Urinary bladder (tissue), 3 donors: ENCODE measurements at regions not wholly inside any gene's neighbourhood (a gene's known extent, or its start where the extent isn't known, plus 50 kb on each side); places are given as distances from the start of the nearest gene placed in this dataset.

ENCODE experiments used
- DNase-seq: peaks from one replicate; pipeline ENCODE4 v3.0.0-alpha.2; 2015; ENCODE audit errors: extremely low spot score
- H3K27ac ChIP-seq: one replicate; pipeline ENCODE4 v1.5.1; 2013; ENCODE audit warnings: low read depth, mild to moderate bottlenecking, moderate library complexity
- H3K36me3 ChIP-seq: one replicate; pipeline ENCODE4 v1.6.1; 2013; ENCODE audit warnings: mild to moderate bottlenecking, moderate library complexity; ENCODE audit not compliant: insufficient read depth
- H3K4me1 ChIP-seq: one replicate; pipeline ENCODE4 v1.6.1; 2013; ENCODE audit warnings: mild to moderate bottlenecking, moderate library complexity; ENCODE audit not compliant: insufficient read depth
- H3K4me3 ChIP-seq: one replicate; pipeline ENCODE4 v1.5.1; 2013; ENCODE audit warnings: low read depth, low read length
- WGBS: extraction: QIAGEN DNeasy Blood & Tissue Kit; methylation state at CpG from one replicate; pipeline ENCODE4 v1.1.7; 2013; 5-methylcytosine and 5-hydroxymethylcytosine counted together
- donor health status: healthy with polysubstance abuse.
- donor health status: healthy.

- DNase-seq = no peak
- no peak overlapping the region for H3K27ac ChIP-seq
- no peaks in the 10 kb centered on the region for H3K4me1 ChIP-seq
- 26% methylated on average over 6 of the region's 6 CpGs for WGBS
- no peak overlapping the region for H3K4me3 ChIP-seq
- no peaks in the 10 kb centered on the region for H3K36me3 ChIP-seq
Measured at GRCh38 chr10:105840288-105840770, 1199.2 kb downstream of the SORCS3 start.

GRCh38 chr10:105838392-105838791, 1197.3 kb downstream of the SORCS3 start:
- WGBS = 43% methylated on average over 2 of the region's 2 CpGs
- H3K4me3 ChIP-seq = no peak overlapping the region
- DNase-seq = no peak
- no peak overlapping the region for H3K27ac ChIP-seq
- no peaks in the 10 kb centered on the region for H3K4me1 ChIP-seq
- no peaks in the 10 kb centered on the region for H3K36me3 ChIP-seq

GRCh38 chr10:105837951-105838350, 1196.9 kb downstream of the SORCS3 start:
- Histone ChIP-seq H3K4me3 (peak overlapping the region; percentile 22), H3K4me1 (no peaks in the 10 kb centered on the region), H3K36me3 (no peaks in the 10 kb centered on the region), H3K27ac (no peak overlapping the region)
- DNase-seq = no peak
- WGBS = 28% methylated on average over 2 of the region's 2 CpGs

GRCh38 chr10:105834261-105835059, 1193.4 kb downstream of the SORCS3 start:
- 75% methylated on average over 4 of the region's 4 CpGs for WGBS
- H3K36me3 ChIP-seq = no peaks in the 10 kb centered on the region
- DNase-seq = no peak
- H3K4me3 ChIP-seq = no peak overlapping the region
- no peak overlapping the region for H3K27ac ChIP-seq
- H3K4me1 ChIP-seq = no peaks in the 10 kb centered on the region

- H3K27ac ChIP-seq = no peak overlapping the region
- no peaks in the 10 kb centered on the region for H3K36me3 ChIP-seq
- WGBS = 58% methylated on average over 1 of the region's 1 CpG
- no peak for DNase-seq
- H3K4me1 ChIP-seq = no peaks in the 10 kb centered on the region
- H3K4me3 ChIP-seq = no peak overlapping the region
Measured at GRCh38 chr10:105827133-105827532, 1186.0 kb downstream of the SORCS3 start.

GRCh38 chr10:105807935-105808587, 1167.0 kb downstream of the SORCS3 start:
- no peak overlapping the region for H3K27ac ChIP-seq
- WGBS = 76% methylated on average over 8 of the region's 8 CpGs
- DNase-seq = no peak
- peaks cover 2% of the 10 kb centered on the region for H3K36me3 ChIP-seq
- no peaks in the 10 kb centered on the region for H3K4me1 ChIP-seq
- H3K4me3 ChIP-seq = no peak overlapping the region

GRCh38 chr10:105803206-105803605, 1162.1 kb downstream of the SORCS3 start:
- H3K4me1 ChIP-seq = no peaks in the 10 kb centered on the region
- no peaks in the 10 kb centered on the region for H3K36me3 ChIP-seq
- WGBS = 62% methylated on average over 2 of the region's 2 CpGs
- H3K27ac ChIP-seq = no peak overlapping the region
- no peak for DNase-seq
- no peak overlapping the region for H3K4me3 ChIP-seq

- no peak for DNase-seq
- H3K36me3 ChIP-seq = no peaks in the 10 kb centered on the region
- no peak overlapping the region for H3K4me3 ChIP-seq
- WGBS = 70% methylated on average over 1 of the region's 1 CpG
- no peak overlapping the region for H3K27ac ChIP-seq
- no peaks in the 10 kb centered on the region for H3K4me1 ChIP-seq
Measured at GRCh38 chr10:105800641-105801040, 1159.6 kb downstream of the SORCS3 start.

GRCh38 chr10:105798328-105798889, 1157.3 kb downstream of the SORCS3 start:
- Histone ChIP-seq H3K27ac (no peak overlapping the region), H3K36me3 (no peaks in the 10 kb centered on the region), H3K4me1 (no peaks in the 10 kb centered on the region), H3K4me3 (no peak overlapping the region)
- no peak for DNase-seq
- WGBS = 74% methylated on average over 3 of the region's 3 CpGs

GRCh38 chr10:105797234-105797890, 1156.3 kb downstream of the SORCS3 start:
- Histone ChIP-seq H3K4me3 (no peak overlapping the region), H3K27ac (no peak overlapping the region), H3K4me1 (no peaks in the 10 kb centered on the region), H3K36me3 (no peaks in the 10 kb centered on the region)
- no peak for DNase-seq
- WGBS = 73% methylated on average over 6 of the region's 6 CpGs

- no peak for DNase-seq
- 62% methylated on average over 3 of the region's 3 CpGs for WGBS
Measured at GRCh38 chr10:105793071-105793470, 1152.0 kb downstream of the SORCS3 start.

GRCh38 chr10:105785721-105786120, 1144.6 kb downstream of the SORCS3 start:
- H3K36me3 ChIP-seq = no peaks in the 10 kb centered on the region
- H3K4me1 ChIP-seq = no peaks in the 10 kb centered on the region
- no peak overlapping the region for H3K4me3 ChIP-seq
- DNase-seq = no peak
- WGBS = 59% methylated on average over 3 of the region's 3 CpGs
- H3K27ac ChIP-seq = no peak overlapping the region

More at GRCh38 chr10:105793071-105793470, 1152.0 kb downstream of the SORCS3 start:
- Histone ChIP-seq H3K27ac (no peak overlapping the region), H3K4me3 (no peak overlapping the region), H3K36me3 (no peaks in the 10 kb centered on the region), H3K4me1 (no peaks in the 10 kb centered on the region)

GRCh38 chr10:105783936-105784483, 1142.9 kb downstream of the SORCS3 start:
- Histone ChIP-seq H3K27ac (no peak overlapping the region), H3K36me3 (no peaks in the 10 kb centered on the region), H3K4me3 (no peak overlapping the region), H3K4me1 (no peaks in the 10 kb centered on the region)
- 72% methylated on average over 7 of the region's 7 CpGs for WGBS
- no peak for DNase-seq
